Liver (tissue), 8 donors: ENCODE measurements at regions not wholly inside any gene's neighbourhood (a gene's known extent, or its start where the extent isn't known, plus 50 kb on each side); places are given as distances from the start of the nearest gene placed in this dataset.

ENCODE experiments used
- DNase-seq: peaks from one replicate; pipeline ENCODE4 v3.0.0-alpha.2; 2017; ENCODE audit warnings: low spot score
- H3K27ac ChIP-seq, 2 donors: one replicate each; pipeline ENCODE4 v1.7.0; 2013; ENCODE audit warnings: inconsistent platforms in 2 of 2, low read length in 2 of 2, control low read depth in 1 of 2, low read depth in 1 of 2, mild to moderate bottlenecking in 1 of 2
- H3K27me3 ChIP-seq, 4 donors: one replicate each; pipeline versions ENCODE4 v1.6.1 to v1.7.0; 2013; ENCODE audit warnings: low read length in 3 of 4, inconsistent platforms in 1 of 4, mild to moderate bottlenecking in 1 of 4, moderate library complexity in 1 of 4; ENCODE audit not compliant: control insufficient read depth in 4 of 4, insufficient read depth in 4 of 4
- H3K36me3 ChIP-seq, 4 donors: one replicate each; pipeline versions ENCODE4 v1.6.1 to v1.7.0; 2013; ENCODE audit warnings: low read length in 3 of 4, mild to moderate bottlenecking in 3 of 4, low read depth in 1 of 4, moderate library complexity in 1 of 4; ENCODE audit not compliant: control insufficient read depth in 4 of 4, insufficient read depth in 3 of 4
- H3K4me1 ChIP-seq, 4 donors: one replicate each; pipeline versions ENCODE4 v1.6.1 to v1.7.0; 2013; ENCODE audit warnings: low read length in 3 of 4, mild to moderate bottlenecking in 3 of 4, moderate library complexity in 1 of 4; ENCODE audit not compliant: control insufficient read depth in 4 of 4, insufficient read depth in 4 of 4
- H3K4me3 ChIP-seq, 3 donors: one replicate each; pipeline versions ENCODE4 v1.6.1 to v1.7.0; 2013; ENCODE audit warnings: low read length in 3 of 3, control low read depth in 1 of 3, low read depth in 1 of 3, mild to moderate bottlenecking in 1 of 3
- H3K9ac ChIP-seq, 2 donors: one replicate each; pipeline ENCODE4 v1.7.0; 2013; ENCODE audit warnings: low read length in 2 of 2, mild to moderate bottlenecking in 2 of 2, moderate library complexity in 2 of 2, control low read depth in 1 of 2, low read depth in 1 of 2
- H3K9me3 ChIP-seq, 4 donors: one replicate each; pipeline versions ENCODE4 v1.6.1 to v1.7.0; 2013; ENCODE audit warnings: low read length in 3 of 4; ENCODE audit not compliant: control insufficient read depth in 4 of 4
- EGR1 ChIP-seq, 2 donors: IDR thresholded peaks; 2 replicates each; pipeline ENCODE4 v1.6.1; 2016 to 2018; ENCODE audit warnings: antibody characterized with exemption in 2 of 2, low read depth in 2 of 2
- FOXA1 ChIP-seq: IDR thresholded peaks from 2 replicates; pipeline ENCODE4 v1.6.1; 2016; ENCODE audit warnings: antibody characterized with exemption
- FOXA2 ChIP-seq: IDR thresholded peaks from 2 replicates; pipeline ENCODE4 v1.6.1; 2016; ENCODE audit warnings: antibody characterized with exemption
- GABPA ChIP-seq, 2 donors: IDR thresholded peaks in 1 of 2; conservative IDR thresholded peaks in 1 of 2; 2 replicates each; pipeline ENCODE4 v1.6.1; 2016; ENCODE audit warnings: antibody characterized with exemption in 2 of 2, mild to moderate bottlenecking in 1 of 2, moderate library complexity in 1 of 2
- HNF4A ChIP-seq, 2 donors: conservative IDR thresholded peaks; 2 replicates each; pipeline ENCODE4 v1.6.1; 2016; ENCODE audit warnings: antibody characterized with exemption in 2 of 2, mild to moderate bottlenecking in 2 of 2
- HNF4G ChIP-seq: IDR thresholded peaks from 2 replicates; pipeline ENCODE4 v1.6.1; 2016; ENCODE audit warnings: antibody characterized with exemption
- JUND ChIP-seq, 2 donors: IDR thresholded peaks; 2 replicates each; pipeline ENCODE4 v1.6.1; 2016; ENCODE audit warnings: antibody characterized with exemption in 2 of 2
- MAX ChIP-seq: IDR thresholded peaks from 2 replicates; pipeline ENCODE4 v1.6.1; 2016; ENCODE audit warnings: antibody characterized with exemption
- NR2F2 ChIP-seq: IDR thresholded peaks from 2 replicates; pipeline ENCODE4 v1.6.1; 2016; ENCODE audit warnings: antibody characterized with exemption
- RAD21 ChIP-seq, 2 donors: IDR thresholded peaks; 2 replicates each; pipeline ENCODE4 v1.6.1; 2016; ENCODE audit warnings: antibody characterized with exemption in 2 of 2, mild to moderate bottlenecking in 2 of 2
- RXRA ChIP-seq, 2 donors: IDR thresholded peaks; 2 replicates each; pipeline ENCODE4 v1.6.1; 2017 to 2018; ENCODE audit warnings: antibody characterized with exemption in 2 of 2, mild to moderate bottlenecking in 1 of 2
- SP1 ChIP-seq: IDR thresholded peaks from 2 replicates; pipeline ENCODE4 v1.6.1; 2018; ENCODE audit warnings: antibody characterized with exemption, mild to moderate bottlenecking
- TAF1 ChIP-seq: conservative IDR thresholded peaks from 2 replicates; pipeline ENCODE4 v1.6.1; 2016; ENCODE audit warnings: antibody characterized with exemption, mild to moderate bottlenecking
- YY1 ChIP-seq: IDR thresholded peaks from 2 replicates; pipeline ENCODE4 v1.6.1; 2016; ENCODE audit warnings: antibody characterized with exemption, mild to moderate bottlenecking
- ZBTB33 ChIP-seq: IDR thresholded peaks from 2 replicates; pipeline ENCODE4 v1.6.1; 2016; ENCODE audit warnings: antibody characterized with exemption
- WGBS: extraction: QIAGEN DNeasy Blood & Tissue Kit; methylation state at CpG from one replicate; pipeline ENCODE4 v1.1.7; 2013; 5-methylcytosine and 5-hydroxymethylcytosine counted together
- TF ChIP-seq, protein P1 (sequence below): IDR thresholded peaks from 2 replicates; pipeline ENCODE4 v1.6.1; 2016; ENCODE audit warnings: antibody characterized with exemption, mild to moderate bottlenecking
- TF ChIP-seq, protein P2 (sequence below): IDR thresholded peaks from 2 replicates; pipeline ENCODE4 v1.6.1; 2016; ENCODE audit warnings: antibody characterized with exemption
- TF ChIP-seq, protein P3 (sequence below): fragments of 150-350 bp; IDR thresholded peaks from 2 replicates; pipeline ENCODE4 v1.5.1; 2017; ENCODE audit warnings: improper control_type of control experiment, low read depth, low read length; ENCODE audit not compliant: missing input control
- donor health status: healthy.
- donor health status: healthy.
- donor health status: healthy.
- donor health status: healthy.
- donor health status: healthy.

- Histone ChIP-seq H3K4me3 (no peak overlapping the region), H3K4me1 (no peaks in the 10 kb centered on the region), H3K27me3 (no peaks in the 10 kb centered on the region), H3K9ac (no peak overlapping the region), H3K9me3 (no peaks in the 10 kb centered on the region), H3K36me3 (no peaks in the 10 kb centered on the region), H3K27ac (no peak overlapping the region)
- 97% methylated on average over 3 of the region's 3 CpGs for WGBS
- no peak for DNase-seq
- TF ChIP-seq HNF4A (conservative IDR thresholded peaks at IDR 0.05) (no peak), MAX (no peak), YY1 (no peak), EGR1 (IDR thresholded peaks at IDR 0.05; ENCODE audit: low read depth in 2 of 2) (no peak), TAF1 (no peak), SP1 (no peak), FOXA2 (no peak), NR2F2 (no peak), RAD21 (IDR thresholded peaks at IDR 0.05) (no peak), HNF4G (no peak), FOXA1 (no peak), ZBTB33 (no peak), GABPA (IDR thresholded peaks at IDR 0.05 in 1 of 2, conservative IDR thresholded peaks at IDR 0.05 in 1 of 2) (no peak), RXRA (IDR thresholded peaks at IDR 0.05) (no peak), JUND (IDR thresholded peaks at IDR 0.05) (no peak)
- TF ChIP-seq, protein P1, sequence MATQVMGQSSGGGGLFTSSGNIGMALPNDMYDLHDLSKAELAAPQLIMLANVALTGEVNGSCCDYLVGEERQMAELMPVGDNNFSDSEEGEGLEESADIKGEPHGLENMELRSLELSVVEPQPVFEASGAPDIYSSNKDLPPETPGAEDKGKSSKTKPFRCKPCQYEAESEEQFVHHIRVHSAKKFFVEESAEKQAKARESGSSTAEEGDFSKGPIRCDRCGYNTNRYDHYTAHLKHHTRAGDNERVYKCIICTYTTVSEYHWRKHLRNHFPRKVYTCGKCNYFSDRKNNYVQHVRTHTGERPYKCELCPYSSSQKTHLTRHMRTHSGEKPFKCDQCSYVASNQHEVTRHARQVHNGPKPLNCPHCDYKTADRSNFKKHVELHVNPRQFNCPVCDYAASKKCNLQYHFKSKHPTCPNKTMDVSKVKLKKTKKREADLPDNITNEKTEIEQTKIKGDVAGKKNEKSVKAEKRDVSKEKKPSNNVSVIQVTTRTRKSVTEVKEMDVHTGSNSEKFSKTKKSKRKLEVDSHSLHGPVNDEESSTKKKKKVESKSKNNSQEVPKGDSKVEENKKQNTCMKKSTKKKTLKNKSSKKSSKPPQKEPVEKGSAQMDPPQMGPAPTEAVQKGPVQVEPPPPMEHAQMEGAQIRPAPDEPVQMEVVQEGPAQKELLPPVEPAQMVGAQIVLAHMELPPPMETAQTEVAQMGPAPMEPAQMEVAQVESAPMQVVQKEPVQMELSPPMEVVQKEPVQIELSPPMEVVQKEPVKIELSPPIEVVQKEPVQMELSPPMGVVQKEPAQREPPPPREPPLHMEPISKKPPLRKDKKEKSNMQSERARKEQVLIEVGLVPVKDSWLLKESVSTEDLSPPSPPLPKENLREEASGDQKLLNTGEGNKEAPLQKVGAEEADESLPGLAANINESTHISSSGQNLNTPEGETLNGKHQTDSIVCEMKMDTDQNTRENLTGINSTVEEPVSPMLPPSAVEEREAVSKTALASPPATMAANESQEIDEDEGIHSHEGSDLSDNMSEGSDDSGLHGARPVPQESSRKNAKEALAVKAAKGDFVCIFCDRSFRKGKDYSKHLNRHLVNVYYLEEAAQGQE = no peak
- TF ChIP-seq, protein P2, sequence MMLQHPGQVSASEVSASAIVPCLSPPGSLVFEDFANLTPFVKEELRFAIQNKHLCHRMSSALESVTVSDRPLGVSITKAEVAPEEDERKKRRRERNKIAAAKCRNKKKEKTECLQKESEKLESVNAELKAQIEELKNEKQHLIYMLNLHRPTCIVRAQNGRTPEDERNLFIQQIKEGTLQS = no peak
- TF ChIP-seq, protein P3, sequence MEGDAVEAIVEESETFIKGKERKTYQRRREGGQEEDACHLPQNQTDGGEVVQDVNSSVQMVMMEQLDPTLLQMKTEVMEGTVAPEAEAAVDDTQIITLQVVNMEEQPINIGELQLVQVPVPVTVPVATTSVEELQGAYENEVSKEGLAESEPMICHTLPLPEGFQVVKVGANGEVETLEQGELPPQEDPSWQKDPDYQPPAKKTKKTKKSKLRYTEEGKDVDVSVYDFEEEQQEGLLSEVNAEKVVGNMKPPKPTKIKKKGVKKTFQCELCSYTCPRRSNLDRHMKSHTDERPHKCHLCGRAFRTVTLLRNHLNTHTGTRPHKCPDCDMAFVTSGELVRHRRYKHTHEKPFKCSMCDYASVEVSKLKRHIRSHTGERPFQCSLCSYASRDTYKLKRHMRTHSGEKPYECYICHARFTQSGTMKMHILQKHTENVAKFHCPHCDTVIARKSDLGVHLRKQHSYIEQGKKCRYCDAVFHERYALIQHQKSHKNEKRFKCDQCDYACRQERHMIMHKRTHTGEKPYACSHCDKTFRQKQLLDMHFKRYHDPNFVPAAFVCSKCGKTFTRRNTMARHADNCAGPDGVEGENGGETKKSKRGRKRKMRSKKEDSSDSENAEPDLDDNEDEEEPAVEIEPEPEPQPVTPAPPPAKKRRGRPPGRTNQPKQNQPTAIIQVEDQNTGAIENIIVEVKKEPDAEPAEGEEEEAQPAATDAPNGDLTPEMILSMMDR = no peak
Observed at GRCh38 chr6:73962884-73963283, 266.9 kb downstream of the CD109 start.

DNA sequence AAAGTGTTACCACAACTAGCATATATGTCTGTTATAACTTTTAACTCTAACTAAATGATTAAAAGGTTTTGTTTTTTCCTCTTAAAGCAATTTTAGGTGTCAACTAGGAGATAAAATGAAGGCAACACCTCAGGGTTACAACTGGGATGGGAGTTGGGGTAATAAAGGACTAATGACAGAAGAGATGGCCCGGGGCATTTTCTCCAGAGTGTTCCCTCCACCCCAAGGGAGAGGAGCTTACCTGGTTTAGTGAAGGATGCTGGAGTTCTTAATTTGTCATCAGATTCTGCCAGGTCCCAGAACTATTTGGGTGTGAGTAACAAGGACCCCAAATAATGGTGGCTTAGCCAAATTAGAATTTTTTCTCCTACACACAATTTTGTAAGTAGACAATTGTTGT lies 260.3 kb downstream of the CD109 start:
- no peaks in the 10 kb centered on the region for H3K4me1 ChIP-seq
- no peak for DNase-seq
- no peaks in the 10 kb centered on the region for H3K36me3 ChIP-seq
- no peaks in the 10 kb centered on the region for H3K9me3 ChIP-seq
- 66% methylated on average over 1 of the region's 1 CpG for WGBS
- H3K4me3 ChIP-seq = no peak overlapping the region
- no peaks in the 10 kb centered on the region for H3K27me3 ChIP-seq
- H3K27ac ChIP-seq = no peak overlapping the region
- H3K9ac ChIP-seq = no peak overlapping the region
- TF ChIP-seq, protein P1 = no peak
- TF ChIP-seq MAX (no peak), HNF4G (no peak), FOXA1 (no peak), RAD21 (IDR thresholded peaks at IDR 0.05) (no peak), EGR1 (IDR thresholded peaks at IDR 0.05; ENCODE audit: low read depth in 2 of 2) (no peak), TAF1 (no peak), ZBTB33 (no peak), FOXA2 (no peak), NR2F2 (no peak), GABPA (IDR thresholded peaks at IDR 0.05 in 1 of 2, conservative IDR thresholded peaks at IDR 0.05 in 1 of 2) (no peak), SP1 (no peak), HNF4A (conservative IDR thresholded peaks at IDR 0.05) (no peak)
